H54 (cell line): ENCODE measurements at regions not wholly inside any gene's neighbourhood (a gene's known extent, or its start where the extent isn't known, plus 50 kb on each side); places are given as distances from the start of the nearest gene placed in this dataset.
A peak's percentile ranks its signal among the peaks of the same experiment; 100 is the strongest.

ENCODE experiments used
- DNase-seq: peaks from one replicate; pipeline ENCODE4 v3.0.0; 2011; ENCODE audit warnings: low spot score, mixed read lengths; ENCODE audit not compliant: insufficient read length
- FAIRE-seq: peaks from 3 replicates; lab custom pipeline; 2011; peaks lifted over from hg19 to GRCh38; lab: Jason Lieb, UNC
- POLR2A ChIP-seq: IDR thresholded peaks from 2 replicates; pipeline ENCODE4 v1.6.1; 2011; ENCODE audit warnings: low read depth, mild to moderate bottlenecking, low read length

DNA sequence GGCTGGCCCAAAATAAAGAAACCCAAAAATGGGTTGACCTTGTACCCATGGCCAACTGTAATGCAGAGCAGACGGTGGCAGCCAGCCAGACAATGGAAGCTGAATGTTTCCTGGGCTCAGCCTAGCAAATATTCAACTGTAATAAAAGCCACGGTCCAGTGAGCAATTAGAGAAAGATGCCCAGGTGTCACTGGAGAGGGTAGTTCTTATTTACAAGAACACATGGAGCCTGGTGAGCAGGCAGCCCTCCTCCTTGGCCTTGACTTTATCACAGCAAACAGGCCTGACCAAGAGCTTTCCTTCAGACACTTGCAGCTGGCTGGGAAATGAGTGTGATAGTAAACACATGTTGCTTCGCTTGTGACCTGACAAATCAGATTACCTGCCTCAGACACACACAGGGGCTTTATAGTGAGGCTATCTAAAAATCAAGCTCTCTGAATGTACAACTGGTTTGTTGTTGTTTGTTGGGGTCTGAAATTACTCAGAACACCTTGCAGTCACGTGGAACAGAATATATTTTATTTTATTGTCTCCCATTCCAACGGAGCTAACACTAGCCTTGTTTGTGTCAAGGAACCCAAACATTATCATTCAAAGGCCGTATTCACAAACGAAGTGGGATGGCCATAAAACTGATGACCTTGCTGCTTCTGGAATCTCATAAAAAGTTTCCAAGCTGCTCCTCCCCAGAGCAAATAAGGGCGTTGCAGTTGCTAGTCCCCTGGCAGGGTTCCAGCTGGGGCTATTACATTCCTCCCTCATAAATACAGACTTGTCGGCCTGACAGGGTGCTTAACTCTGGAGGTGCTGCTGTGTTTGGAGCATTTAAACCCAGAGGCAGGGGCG, 161.1 kb downstream of the BBOX1 start:
- TF ChIP-seq POLR2A: no peak
- peak; percentile 58 for DNase-seq
- peak; percentile 61 for FAIRE-seq

DNA sequence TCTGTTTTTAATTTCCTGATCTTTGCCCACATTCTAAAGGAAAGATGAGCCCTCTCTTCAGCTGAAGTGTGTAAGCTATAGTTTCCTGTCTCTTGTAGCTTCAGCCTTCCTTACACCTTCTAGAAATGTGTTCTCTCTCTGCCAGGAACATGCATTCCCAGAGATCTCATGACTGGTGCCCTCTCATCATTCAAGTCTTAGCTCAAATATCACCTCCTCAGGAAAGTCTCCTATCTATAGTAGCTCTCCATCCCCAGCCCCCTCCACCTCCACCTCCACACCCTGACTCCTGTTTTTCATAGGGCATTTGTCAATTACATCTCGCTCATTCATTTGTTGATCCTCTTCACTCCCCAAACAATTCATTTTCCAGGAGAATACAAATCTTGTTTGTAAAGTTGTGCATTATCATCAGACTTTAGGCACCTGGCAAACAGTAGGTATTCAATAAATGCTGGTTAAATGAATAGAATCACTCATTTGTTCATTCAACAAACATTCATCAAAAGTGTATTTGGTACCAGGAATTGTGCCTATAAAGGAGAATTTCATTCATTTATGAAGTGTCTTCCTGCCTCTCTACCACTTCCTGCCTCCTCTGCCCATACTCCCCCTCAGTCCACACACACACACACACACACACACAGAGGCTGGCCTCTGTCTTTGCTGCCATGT, 160.3 kb downstream of the BBOX1 start:
- DNase-seq (no peak), FAIRE-seq (no peak)
- TF ChIP-seq POLR2A: no peak

DNA sequence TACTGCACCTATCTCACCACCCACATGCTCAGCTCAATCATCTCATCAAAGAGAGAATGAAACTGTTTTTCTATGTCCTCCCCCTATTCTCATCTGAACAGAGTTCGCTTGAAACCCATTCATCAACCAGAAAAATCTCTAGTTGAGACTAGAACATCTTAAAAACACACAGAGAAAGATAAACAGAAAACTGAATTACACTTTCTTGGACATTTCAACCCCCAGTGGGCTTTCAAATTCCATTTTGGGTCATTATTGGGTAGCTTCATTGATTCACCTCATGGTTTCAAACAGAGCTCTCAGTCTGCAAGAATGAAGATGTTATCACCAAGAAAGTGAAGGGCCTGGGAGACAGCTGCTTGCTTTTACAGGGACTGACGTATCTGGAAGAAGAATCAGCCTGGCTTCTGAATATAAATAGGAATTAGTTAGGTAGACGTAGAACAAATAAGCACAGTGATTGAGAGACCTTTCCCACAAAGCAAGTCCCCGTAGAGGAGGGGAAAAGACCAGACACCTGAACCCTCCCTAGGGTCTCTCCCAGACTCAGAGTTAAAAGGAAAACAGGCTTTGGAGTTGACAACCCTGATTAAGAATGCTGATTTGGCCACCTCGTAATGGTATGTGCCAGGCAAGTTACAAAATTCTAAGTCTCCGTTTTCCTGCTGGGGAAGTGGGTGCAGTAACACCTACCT, 155.7 kb downstream of the BBOX1 start:
- FAIRE-seq (no peak), DNase-seq (no peak)
- TF ChIP-seq POLR2A: no peak

DNA sequence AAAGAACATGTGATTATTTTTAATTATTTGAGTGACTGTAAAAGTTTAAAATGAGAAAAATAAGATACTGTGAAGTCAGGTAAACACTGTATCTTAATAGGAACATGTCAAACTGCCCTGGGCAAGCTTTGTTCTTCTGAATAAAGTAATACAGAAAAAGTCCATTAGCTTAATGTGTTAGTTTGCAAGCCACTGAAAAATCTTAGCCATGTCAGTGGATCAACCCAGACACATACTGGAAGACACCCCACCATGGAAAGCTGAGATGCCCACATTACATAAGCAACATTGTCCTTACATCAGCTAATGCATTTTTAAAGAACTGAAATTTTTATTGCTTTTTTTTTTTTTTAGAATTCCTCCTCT, 155.2 kb downstream of the BBOX1 start:
- no peak for TF ChIP-seq POLR2A
- DNase-seq (no peak), FAIRE-seq (no peak)

DNA sequence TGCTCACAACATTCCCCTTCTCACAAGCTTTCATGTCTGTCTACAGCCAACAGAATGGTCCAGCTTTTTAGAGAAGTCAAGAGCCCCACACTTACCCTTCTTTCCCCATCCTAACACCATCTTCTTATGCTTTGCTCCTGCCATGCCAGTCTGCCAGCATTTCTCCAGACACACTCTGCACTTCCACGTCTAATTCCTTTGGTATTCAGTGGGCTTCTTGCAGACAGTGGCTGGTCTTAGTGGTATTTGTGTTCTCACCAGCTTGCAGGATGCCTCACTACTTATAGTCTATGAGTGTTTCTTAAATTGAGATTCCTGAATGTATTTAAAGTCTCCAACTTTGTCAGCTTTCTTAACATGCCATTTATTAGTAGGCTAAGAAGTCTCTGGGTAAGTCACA, 154.4 kb downstream of the BBOX1 start:
- FAIRE-seq: no peak
- TF ChIP-seq POLR2A: no peak
- no peak for DNase-seq

DNA sequence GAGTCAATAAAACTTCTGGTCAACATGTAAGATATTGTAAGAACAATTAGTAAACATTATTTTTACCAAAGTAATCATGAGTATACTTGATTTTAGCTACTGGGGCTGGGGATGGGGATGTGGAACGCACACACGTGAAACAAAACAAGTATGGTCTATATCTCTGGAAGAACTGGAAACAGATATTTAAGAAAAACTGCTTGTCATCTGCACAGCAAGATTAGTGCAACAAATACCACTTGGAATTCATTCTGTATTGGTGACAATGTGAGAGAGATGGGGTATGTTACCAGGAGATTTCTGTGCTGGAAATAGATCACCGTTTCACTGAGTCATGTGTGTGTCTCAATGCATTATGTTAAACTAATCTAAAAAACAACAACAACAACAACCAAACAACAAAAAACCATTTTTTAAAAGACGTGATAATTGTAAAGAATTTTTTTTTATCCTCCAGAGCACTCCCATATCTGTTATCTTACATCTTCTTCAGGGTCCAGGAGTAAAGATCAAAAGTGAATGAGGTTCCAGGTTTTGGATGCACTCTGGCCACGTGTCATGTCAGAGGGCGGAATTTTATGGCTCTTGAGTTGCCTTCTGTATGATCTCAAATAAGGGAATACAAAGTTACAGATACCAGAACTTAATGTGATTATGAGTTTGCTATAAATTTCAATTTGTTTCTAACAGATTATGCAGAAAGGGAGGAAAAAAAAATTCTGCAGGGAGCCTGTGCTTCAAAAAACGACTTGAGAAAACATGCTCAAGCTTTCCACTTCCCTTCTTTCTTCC, 153.0 kb downstream of the BBOX1 start:
- no peak for TF ChIP-seq POLR2A
- DNase-seq (no peak), FAIRE-seq (no peak)

DNA sequence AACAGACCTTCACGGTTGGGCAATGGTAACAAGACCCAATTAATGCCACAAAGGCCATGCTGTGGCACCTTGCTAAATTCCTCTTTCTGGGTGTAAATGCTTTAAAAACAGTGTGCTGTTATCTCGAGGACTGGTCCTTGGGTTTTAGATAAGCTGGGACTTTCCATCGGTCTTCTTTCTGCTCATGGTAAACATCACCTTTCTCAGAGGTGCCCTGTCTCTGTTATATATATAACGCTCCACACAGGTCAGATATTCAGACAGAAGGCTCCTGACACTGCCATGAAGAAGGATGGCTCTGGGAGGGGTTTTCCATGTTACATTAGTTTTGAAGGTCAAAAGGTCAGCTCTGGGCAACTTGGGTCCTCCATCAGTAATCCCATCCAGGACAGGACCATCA, 151.6 kb downstream of the BBOX1 start:
- no peak for FAIRE-seq
- no peak for TF ChIP-seq POLR2A

DNA sequence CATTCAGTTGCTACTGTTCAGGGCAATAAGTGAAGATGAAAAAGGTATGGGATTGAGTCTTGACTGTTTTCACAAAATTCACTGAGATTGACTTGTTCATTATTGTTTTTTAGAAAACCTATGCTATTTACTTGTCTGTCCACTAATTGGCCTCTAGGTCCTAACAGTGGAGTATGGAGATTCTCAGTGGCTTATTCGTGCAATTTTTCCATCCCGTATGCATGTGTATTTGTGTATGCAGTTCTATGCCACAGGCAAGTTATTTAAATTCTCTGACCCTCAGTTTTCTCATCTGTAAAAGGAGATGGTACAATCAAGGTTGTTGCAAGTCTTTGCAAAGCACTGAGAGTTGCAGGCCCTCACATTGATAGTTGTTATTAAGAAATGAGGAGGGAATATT, 151.0 kb downstream of the BBOX1 start:
- no peak for TF ChIP-seq POLR2A
- FAIRE-seq: no peak
- DNase-seq: no peak

More for the DNA sequence above, 151.6 kb downstream of the BBOX1 start:
- no peak for DNase-seq

DNA sequence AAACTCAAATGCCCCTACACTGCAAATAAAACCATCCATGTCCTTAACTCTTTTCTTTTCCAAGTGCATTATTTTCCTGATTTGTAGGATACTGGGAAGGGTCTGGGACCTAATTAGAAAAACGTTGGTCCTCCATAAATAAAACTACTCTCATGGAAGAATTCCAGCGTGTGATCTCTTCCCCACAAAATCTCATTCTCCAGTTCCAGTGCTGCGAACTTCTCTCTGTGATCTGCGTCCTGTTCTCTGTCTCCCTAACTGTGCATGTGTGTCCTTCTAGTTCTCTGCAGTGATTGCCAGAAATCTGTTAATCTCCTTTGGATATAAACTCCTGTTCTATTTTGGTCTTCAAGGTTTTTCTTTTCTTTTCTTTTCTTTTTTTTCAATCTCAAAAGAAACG, 148.1 kb downstream of the BBOX1 start:
- no peak for TF ChIP-seq POLR2A
- no peak for FAIRE-seq
- no peak for DNase-seq

DNA sequence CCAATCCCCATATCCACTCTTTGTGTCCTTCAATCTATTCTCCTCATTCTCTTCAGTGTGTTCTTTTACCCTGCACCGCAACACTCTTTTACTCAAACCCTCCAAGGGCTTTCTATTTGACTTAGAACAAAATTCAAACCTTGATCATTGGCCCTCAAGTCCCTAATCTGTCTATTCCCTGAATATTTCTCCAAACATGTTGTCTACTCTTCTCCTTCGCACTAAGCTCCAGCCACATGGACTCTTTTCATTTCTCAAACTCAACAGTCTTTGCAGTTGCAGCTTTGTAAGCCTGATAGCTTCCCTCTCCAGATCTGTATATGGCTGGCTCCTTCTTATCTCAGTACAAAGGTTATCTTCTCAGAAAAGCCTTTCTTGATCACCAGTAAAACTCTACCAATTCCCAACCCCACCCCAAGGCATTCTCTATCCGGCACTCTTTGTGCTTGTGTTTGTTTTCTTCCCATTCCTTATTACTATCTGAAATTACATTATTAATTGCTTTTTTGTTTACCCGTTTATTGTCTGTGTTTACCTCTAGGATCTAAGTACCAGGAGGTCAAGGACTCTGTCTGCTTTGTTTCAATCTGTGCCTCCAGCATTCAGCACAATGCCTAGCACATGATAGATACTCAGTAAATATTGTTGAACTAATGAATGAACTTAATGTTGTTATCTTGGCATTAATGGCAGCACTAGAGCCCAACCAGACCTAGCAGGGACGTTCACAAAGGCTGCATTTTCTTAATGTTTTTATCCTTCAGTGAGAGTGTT, 147.4 kb downstream of the BBOX1 start:
- no peak for TF ChIP-seq POLR2A
- DNase-seq (no peak), FAIRE-seq (no peak)

DNA sequence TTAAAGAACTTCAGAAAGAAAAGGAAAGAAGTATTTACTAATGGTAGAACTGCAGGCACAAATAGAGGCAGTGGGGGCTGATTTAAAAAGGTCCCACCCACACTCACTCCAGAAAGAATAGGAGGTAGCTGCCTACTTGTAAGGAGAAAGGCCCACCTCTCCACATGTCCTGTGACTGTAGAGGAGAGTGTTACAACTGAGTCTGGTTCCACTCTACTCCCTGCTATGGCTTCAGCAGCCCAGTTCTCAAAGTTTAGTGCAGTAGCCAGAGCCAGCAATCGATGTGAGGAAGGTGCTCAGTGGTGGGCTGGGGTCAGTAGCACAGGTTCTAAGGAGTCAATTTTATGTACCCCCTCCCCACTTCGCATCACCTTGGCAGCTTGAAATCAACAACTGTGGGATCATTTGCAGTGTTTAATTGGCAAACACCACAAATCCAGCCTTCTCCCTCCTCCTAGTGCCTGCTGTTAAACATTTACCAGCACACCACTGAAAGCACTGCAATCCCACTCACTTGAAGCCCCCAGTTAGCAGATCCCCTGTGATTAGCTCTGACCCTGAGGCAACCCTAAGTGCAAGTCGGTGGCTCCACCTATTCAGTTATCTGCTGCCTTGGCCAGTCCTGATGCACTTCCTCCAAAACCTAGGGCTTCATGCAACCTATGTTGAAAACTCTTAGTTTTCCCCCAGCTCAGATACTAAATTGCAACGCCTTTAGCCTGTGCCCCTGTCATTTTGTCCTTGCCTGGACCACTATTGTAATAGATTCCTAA, 146.6 kb downstream of the BBOX1 start:
- DNase-seq: no peak
- no peak for FAIRE-seq
- TF ChIP-seq POLR2A: no peak

DNA sequence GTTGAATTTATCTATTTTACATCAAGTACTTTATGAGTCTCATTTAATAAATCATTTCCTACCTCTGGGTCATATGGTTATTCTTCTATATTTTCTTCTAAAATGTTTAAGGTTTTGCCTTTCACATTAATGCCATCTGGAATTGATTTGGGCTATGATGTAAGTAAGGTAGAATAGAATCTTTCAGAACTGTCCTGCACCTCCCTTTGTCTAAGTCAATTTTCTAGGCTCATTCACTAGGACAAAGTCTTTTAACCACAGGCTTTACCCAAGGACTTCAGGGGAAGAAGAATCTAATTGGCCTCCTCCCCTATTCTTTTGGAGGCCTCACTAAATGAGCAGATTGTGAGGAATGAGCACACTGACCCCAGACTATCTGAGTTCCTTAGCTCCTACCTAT, 146.0 kb downstream of the BBOX1 start:
- no peak for TF ChIP-seq POLR2A
- no peak for FAIRE-seq
- DNase-seq: no peak
